Hepatocyte (in vitro differentiated cells): ENCODE measurements at regions not wholly inside any gene's neighbourhood (a gene's known extent, or its start where the extent isn't known, plus 50 kb on each side); places are given as distances from the start of the nearest gene placed in this dataset.

Experiments used
- DNase-seq: peaks from one replicate; pipeline ENCODE4 v3.0.0-alpha.2; 2016; ENCODE audit warnings: low spot score
- H2AFZ ChIP-seq: fragments of 200-600 bp; sonication (generic); 2 replicates; pipeline ENCODE4 v1.6.0; 2016; ENCODE audit warnings: antibody characterized with exemption, mild to moderate bottlenecking
- H3K27ac ChIP-seq: fragments of 200-600 bp; sonication (generic); 2 replicates; pipeline ENCODE4 v1.5.1; 2016; ENCODE audit warnings: mild to moderate bottlenecking
- H3K27me3 ChIP-seq: fragments of 200-600 bp; sonication (generic); 2 replicates; pipeline ENCODE4 v1.6.1; 2016
- H3K36me3 ChIP-seq: fragments of 200-600 bp; sonication (generic); replicated peaks from 2 replicates; pipeline ENCODE4 v1.5.1; 2016; ENCODE audit warnings: low read depth; ENCODE audit not compliant: insufficient read depth
- H3K4me1 ChIP-seq: fragments of 200-600 bp; sonication (generic); 2 replicates; pipeline ENCODE4 v1.5.1; 2016; ENCODE audit warnings: mild to moderate bottlenecking, moderate library complexity; ENCODE audit not compliant: insufficient read depth
- H3K4me2 ChIP-seq: fragments of 200-600 bp; sonication (generic); 2 replicates; pipeline ENCODE4 v1.6.0; 2016
- H3K4me3 ChIP-seq: fragments of 200-600 bp; sonication (generic); 2 replicates; pipeline ENCODE4 v1.5.1; 2016; ENCODE audit warnings: mild to moderate bottlenecking
- H3K79me2 ChIP-seq: fragments of 200-600 bp; sonication (generic); 2 replicates; pipeline ENCODE4 v1.6.0; 2017; ENCODE audit warnings: mild to moderate bottlenecking
- H3K9me2 ChIP-seq: fragments of 200-600 bp; sonication (generic); replicated peaks from 2 replicates; pipeline ENCODE4 v1.6.0; 2017; ENCODE audit warnings: mild to moderate bottlenecking; ENCODE audit not compliant: insufficient read depth
- H3K9me3 ChIP-seq: fragments of 200-600 bp; sonication (generic); 2 replicates; pipeline ENCODE4 v1.5.1; 2016; ENCODE audit warnings: low read depth, mild to moderate bottlenecking
- H4K20me1 ChIP-seq: fragments of 200-600 bp; sonication (generic); 2 replicates; pipeline ENCODE4 v1.6.0; 2016; ENCODE audit warnings: mild to moderate bottlenecking; ENCODE audit not compliant: insufficient read depth, poor library complexity, severe bottlenecking
- CTCF ChIP-seq: fragments of 200-600 bp; sonication (generic); IDR thresholded peaks from 2 replicates; pipeline ENCODE4 v1.5.1; 2016; ENCODE audit warnings: antibody characterized with exemption, mild to moderate bottlenecking; ENCODE audit not compliant: poor library complexity
- EZH2 ChIP-seq: fragments of 200-600 bp; sonication (generic); IDR thresholded peaks from 2 replicates; pipeline ENCODE4 v1.6.1; 2016; ENCODE audit warnings: antibody characterized with exemption, mild to moderate bottlenecking, borderline replicate concordance
- EZH2phosphoT487 ChIP-seq: fragments of 200-600 bp; sonication (generic); IDR thresholded peaks from one replicate; pipeline ENCODE4 v1.6.1; 2018; ENCODE audit warnings: antibody characterized with exemption, mild to moderate bottlenecking, low read depth, moderate library complexity; ENCODE audit not compliant: unreplicated experiment, severe bottlenecking
- WGBS: methylation state at CpG from one replicate; pipeline ENCODE4 v1.1.6; 2016; ENCODE audit warnings: low lambda C conversion rate; ENCODE audit errors: missing lambda C conversion rate; 5-methylcytosine and 5-hydroxymethylcytosine counted together

GRCh38 chr1:114323959-114324661, 170.4 kb upstream of the SYT6 start:
- H3K9me2 ChIP-seq = no peaks in the 10 kb centered on the region
- no peaks in the 10 kb centered on the region for H3K79me2 ChIP-seq
- no peaks in the 10 kb centered on the region for H4K20me1 ChIP-seq
- no peaks in the 10 kb centered on the region for H3K9me3 ChIP-seq
- H3K27me3 ChIP-seq = no peaks in the 10 kb centered on the region
- 89% methylated on average over 15 of the region's 15 CpGs for WGBS
- no peaks in the 10 kb centered on the region for H3K36me3 ChIP-seq
- no peak for DNase-seq
- H3K4me2 ChIP-seq = no peak overlapping the region
- no peak overlapping the region for H2AFZ ChIP-seq
- TF ChIP-seq EZH2 = no peak
- no peak for TF ChIP-seq CTCF
- TF ChIP-seq EZH2phosphoT487 = no peak
- H3K27ac ChIP-seq = no peak overlapping the region
- no peak overlapping the region for H3K4me3 ChIP-seq
- no peaks in the 10 kb centered on the region for H3K4me1 ChIP-seq

GRCh38 chr1:114322734-114323133, 169.1 kb upstream of the SYT6 start:
- no peaks in the 10 kb centered on the region for H4K20me1 ChIP-seq
- no peak for TF ChIP-seq EZH2
- no peak for TF ChIP-seq CTCF
- no peak for TF ChIP-seq EZH2phosphoT487
- H3K4me1 ChIP-seq = no peaks in the 10 kb centered on the region
- no peak overlapping the region for H3K27ac ChIP-seq
- no peaks in the 10 kb centered on the region for H3K36me3 ChIP-seq
- H3K9me3 ChIP-seq = no peaks in the 10 kb centered on the region
- no peaks in the 10 kb centered on the region for H3K9me2 ChIP-seq
- no peaks in the 10 kb centered on the region for H3K79me2 ChIP-seq
- no peaks in the 10 kb centered on the region for H3K27me3 ChIP-seq
- H3K4me3 ChIP-seq = no peak overlapping the region
- H2AFZ ChIP-seq = no peak overlapping the region
- H3K4me2 ChIP-seq = no peak overlapping the region
- 80% methylated on average over 2 of the region's 2 CpGs for WGBS
- DNase-seq = no peak

GRCh38 chr1:114322207-114322606, 168.5 kb upstream of the SYT6 start:
- DNase-seq = no peak
- no peaks in the 10 kb centered on the region for H3K9me2 ChIP-seq
- TF ChIP-seq EZH2phosphoT487 = no peak

GRCh38 chr1:114320586-114320985, 166.9 kb upstream of the SYT6 start:
- no peak for DNase-seq
- Histone ChIP-seq H4K20me1 (no peaks in the 10 kb centered on the region), H3K36me3 (no peaks in the 10 kb centered on the region), H3K9me2 (no peaks in the 10 kb centered on the region), H3K27me3 (no peaks in the 10 kb centered on the region), H3K4me1 (no peaks in the 10 kb centered on the region), H3K79me2 (no peaks in the 10 kb centered on the region), H3K9me3 (no peaks in the 10 kb centered on the region), H2AFZ (no peak overlapping the region), H3K4me2 (no peak overlapping the region), H3K27ac (no peak overlapping the region), H3K4me3 (no peak overlapping the region)
- no peak for TF ChIP-seq EZH2
- no peak for TF ChIP-seq CTCF
- TF ChIP-seq EZH2phosphoT487 = no peak

More at GRCh38 chr1:114322207-114322606, 168.5 kb upstream of the SYT6 start:
- Histone ChIP-seq H2AFZ (no peak overlapping the region), H3K4me3 (no peak overlapping the region), H3K36me3 (no peaks in the 10 kb centered on the region), H3K27ac (no peak overlapping the region), H3K4me1 (no peaks in the 10 kb centered on the region), H3K4me2 (no peak overlapping the region), H3K79me2 (no peaks in the 10 kb centered on the region), H3K9me3 (no peaks in the 10 kb centered on the region), H3K27me3 (no peaks in the 10 kb centered on the region), H4K20me1 (no peaks in the 10 kb centered on the region)
- WGBS = 87% methylated on average over 3 of the region's 3 CpGs
